B cell (primary cell): ENCODE measurements at regions not wholly inside any gene's neighbourhood (a gene's known extent, or its start where the extent isn't known, plus 50 kb on each side); places are given as distances from the start of the nearest gene placed in this dataset.

ENCODE experiments used
- ATAC-seq: fragments of 200-7000 bp; cut with Tn5 transposase; one replicate; pipeline ENCODE4 v1.10.0; 2021; ENCODE audit warnings: low read depth, mild to moderate bottlenecking, moderate number of reproducible peaks, moderate library complexity
- CTCF ChIA-PET: fragments of 350-600 bp; sonication (Branson Sonifier 250); formaldehyde crosslinking; loops from one replicate; lab custom pipeline; 2021; ENCODE audit warnings: antibody characterized with exemption, inconsistent platforms; lab: Charles Lee
- POLR2A ChIA-PET: fragments of 350-600 bp; sonication (Branson Sonifier 250); formaldehyde crosslinking; loops from one replicate; lab custom pipeline; 2021; ENCODE audit warnings: antibody characterized with exemption; lab: Charles Lee
- DNase-seq: peaks from one replicate; pipeline ENCODE4 v3.0.0; 2013
- H2AFZ ChIP-seq: 2 replicates; pipeline ENCODE4 v1.6.1; 2012; ENCODE audit warnings: mild to moderate bottlenecking, low read depth, low read length; ENCODE audit not compliant: insufficient read depth, poor library complexity, severe bottlenecking
- H3K27ac ChIP-seq, 2 donors: 1 replicate in 1 of 2; 2 replicates in 1 of 2; pipeline ENCODE4 v1.5.1; 2012 to 2013; ENCODE audit warnings: low read length in 2 of 2, mild to moderate bottlenecking in 2 of 2, moderate library complexity in 1 of 2
- H3K27me3 ChIP-seq, 4 experiments: fragments of 200-600 bp in 1 of 4; sonication (generic) in 1 of 4; replicated peaks in 1 of 4; 1 replicate in 2 of 4; 2 replicates in 2 of 4; pipeline versions ENCODE4 v1.6.1 to v1.7.0; 2013 to 2016; ENCODE audit warnings: low read length in 3 of 4, mild to moderate bottlenecking in 2 of 4, mixed read lengths in 1 of 4, moderate library complexity in 1 of 4; ENCODE audit not compliant: insufficient read depth in 4 of 4, control insufficient read depth in 3 of 4; ENCODE audit errors: control extremely low read depth in 1 of 4
- H3K36me3 ChIP-seq, 2 experiments: replicated peaks in 1 of 2; 1 replicate in 1 of 2; 2 replicates in 1 of 2; pipeline versions ENCODE4 v1.6.1 to v1.7.1; 2013; ENCODE audit warnings: low read length in 1 of 2; ENCODE audit not compliant: insufficient read depth in 2 of 2, control insufficient read depth in 1 of 2; ENCODE audit errors: control extremely low read depth in 1 of 2, extremely low read depth in 1 of 2
- H3K4me1 ChIP-seq, 2 donors: fragments of 200-600 bp in 1 of 2; sonication (generic) in 1 of 2; 1 replicate in 1 of 2; 2 replicates in 1 of 2; pipeline versions ENCODE4 v1.5.1 to v1.6.1; 2013 to 2017; ENCODE audit warnings: low read length in 2 of 2; ENCODE audit not compliant: control insufficient read depth in 2 of 2, insufficient read depth in 2 of 2
- H3K4me2 ChIP-seq: replicated peaks from 2 replicates; pipeline ENCODE3; 2012; ENCODE audit warnings: mild to moderate bottlenecking, low read depth, low read length; ENCODE audit not compliant: poor library complexity, severe bottlenecking
- H3K4me3 ChIP-seq, 5 experiments: fragments of 200-600 bp in 1 of 5; sonication (generic) in 1 of 5; 1 replicate in 3 of 5; 2 replicates in 2 of 5; pipeline versions ENCODE4 v1.5.1 to v1.7.0; 2011 to 2016; ENCODE audit warnings: low read length in 4 of 5, mild to moderate bottlenecking in 4 of 5, low read depth in 2 of 5, control low read depth in 1 of 5, moderate library complexity in 1 of 5; ENCODE audit not compliant: insufficient read depth in 1 of 5; ENCODE audit errors: control extremely low read depth in 1 of 5, extremely low read depth in 1 of 5
- H3K79me2 ChIP-seq: fragments of 200-600 bp; sonication (generic); one replicate; pipeline ENCODE4 v1.6.0; 2016; ENCODE audit warnings: low read length; ENCODE audit not compliant: control insufficient read depth, insufficient read depth
- H3K9ac ChIP-seq: fragments of 200-600 bp; sonication (generic); 2 replicates; pipeline ENCODE4 v1.6.1; 2017; ENCODE audit warnings: mild to moderate bottlenecking, low read length, moderate library complexity
- H3K9me3 ChIP-seq, 3 donors: one replicate each; pipeline versions ENCODE4 v1.6.1 to v1.7.1; 2013; ENCODE audit warnings: low read length in 2 of 3; ENCODE audit not compliant: control insufficient read depth in 2 of 3, insufficient read depth in 1 of 3; ENCODE audit errors: control extremely low read depth in 1 of 3
- H4K20me1 ChIP-seq: 2 replicates; pipeline ENCODE4 v1.6.0; 2012; ENCODE audit warnings: mild to moderate bottlenecking, low read length; ENCODE audit not compliant: insufficient read depth, control insufficient read depth, poor library complexity, severe bottlenecking
- H3K27ac Mint-ChIP-seq: one replicate; pipeline ENCODE4 v1.8.0; 2021; ENCODE audit warnings: mixed read lengths
- H3K27me3 Mint-ChIP-seq: one replicate; pipeline ENCODE4 v1.8.0; 2021; ENCODE audit warnings: mixed read lengths
- H3K4me1 Mint-ChIP-seq: one replicate; pipeline ENCODE4 v1.8.0; 2021; ENCODE audit warnings: mixed read lengths
- H3K4me3 Mint-ChIP-seq: one replicate; pipeline ENCODE4 v1.8.0; 2021; ENCODE audit warnings: mixed read lengths
- H3K9me3 Mint-ChIP-seq: one replicate; pipeline ENCODE4 v1.8.0; 2022; ENCODE audit warnings: mixed read lengths; ENCODE audit not compliant: insufficient read depth
- EZH2 ChIP-seq: IDR thresholded peaks from 2 replicates; pipeline ENCODE4 v1.6.1; 2012; ENCODE audit warnings: borderline replicate concordance, low read depth, mild to moderate bottlenecking, moderate library complexity, low read length; ENCODE audit not compliant: insufficient read depth, poor library complexity, severe bottlenecking
- WGBS: methylation state at CpG from one replicate; pipeline ENCODE4 v1.1.5; 2013; ENCODE audit warnings: missing lambda C conversion rate; ENCODE audit not compliant: insufficient coverage; 5-methylcytosine and 5-hydroxymethylcytosine counted together
- intact Hi-C: fragments of 100-400 bp; cut with micrococcal nuclease; formaldehyde crosslinking; loops from one replicate; pipeline ENCODE4 v1.10.0; 2022
- TF ChIP-seq, protein P1 (sequence below): fragments of 200-600 bp; IDR thresholded peaks from one replicate; pipeline ENCODE4 v1.8.0; 2022; ENCODE audit warnings: antibody characterized with exemption, mild to moderate bottlenecking

DNA sequence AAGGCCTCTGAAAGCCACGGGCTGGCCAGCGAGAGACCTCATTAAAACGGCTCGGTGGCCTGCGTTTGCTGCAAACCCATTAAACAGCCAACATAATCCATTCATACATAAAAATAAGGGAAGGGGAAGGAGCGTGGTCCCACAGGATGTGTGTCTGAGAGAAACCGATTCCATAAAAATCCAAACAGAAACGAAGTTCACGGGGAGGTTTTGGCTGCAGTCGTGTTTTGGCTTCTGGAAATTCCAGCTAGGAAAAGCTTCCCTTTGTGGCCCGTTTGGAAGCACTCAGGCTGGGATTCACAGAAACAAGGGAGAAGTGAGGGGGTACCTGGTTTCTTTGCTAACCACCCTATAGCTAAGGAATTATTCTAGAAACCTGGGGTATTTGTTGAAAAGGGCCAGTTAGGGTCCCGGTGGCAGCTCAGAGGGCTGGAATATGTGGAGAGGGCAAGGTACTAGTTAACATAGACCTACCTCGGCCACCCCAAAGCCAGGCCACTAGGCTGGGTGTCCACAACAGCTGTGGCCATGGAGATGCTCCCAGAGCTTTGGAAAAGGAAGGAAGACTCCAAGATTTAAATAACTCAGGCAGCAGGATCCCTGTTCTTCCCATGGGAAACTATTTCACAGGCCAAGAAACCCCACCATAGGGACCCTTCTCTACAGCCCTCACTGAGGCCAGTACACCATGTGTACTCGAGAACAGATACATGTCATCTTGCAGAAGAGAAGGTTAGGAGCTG, 166.8 kb downstream of the BCOR start:
- Mint-ChIP-seq H3K27ac (no peak overlapping the region), H3K9me3 (no peaks in the 10 kb centered on the region), H3K4me1 (peaks cover 8% of the 10 kb centered on the region), H3K4me3 (no peak overlapping the region), H3K27me3 (no peaks in the 10 kb centered on the region)
- no peak for ATAC-seq
- Histone ChIP-seq H3K27ac (no peak overlapping the region), H3K9me3 (no peaks in the 10 kb centered on the region), H3K36me3 (no peaks in the 10 kb centered on the region), H3K4me2 (no peak overlapping the region), H3K9ac (no peak overlapping the region), H3K27me3 (no peaks in the 10 kb centered on the region), H3K4me1 (peaks cover 5 to 9% of the 10 kb centered on the region in 2 donors), H3K79me2 (no peaks in the 10 kb centered on the region), H4K20me1 (no peaks in the 10 kb centered on the region), H2AFZ (no peak overlapping the region), H3K4me3 (no peak overlapping the region)
- CTCF ChIA-PET, result no interaction called here
- intact Hi-C loops, result no loop called here
- TF ChIP-seq EZH2, result no peak
- TF ChIP-seq, protein P1, sequence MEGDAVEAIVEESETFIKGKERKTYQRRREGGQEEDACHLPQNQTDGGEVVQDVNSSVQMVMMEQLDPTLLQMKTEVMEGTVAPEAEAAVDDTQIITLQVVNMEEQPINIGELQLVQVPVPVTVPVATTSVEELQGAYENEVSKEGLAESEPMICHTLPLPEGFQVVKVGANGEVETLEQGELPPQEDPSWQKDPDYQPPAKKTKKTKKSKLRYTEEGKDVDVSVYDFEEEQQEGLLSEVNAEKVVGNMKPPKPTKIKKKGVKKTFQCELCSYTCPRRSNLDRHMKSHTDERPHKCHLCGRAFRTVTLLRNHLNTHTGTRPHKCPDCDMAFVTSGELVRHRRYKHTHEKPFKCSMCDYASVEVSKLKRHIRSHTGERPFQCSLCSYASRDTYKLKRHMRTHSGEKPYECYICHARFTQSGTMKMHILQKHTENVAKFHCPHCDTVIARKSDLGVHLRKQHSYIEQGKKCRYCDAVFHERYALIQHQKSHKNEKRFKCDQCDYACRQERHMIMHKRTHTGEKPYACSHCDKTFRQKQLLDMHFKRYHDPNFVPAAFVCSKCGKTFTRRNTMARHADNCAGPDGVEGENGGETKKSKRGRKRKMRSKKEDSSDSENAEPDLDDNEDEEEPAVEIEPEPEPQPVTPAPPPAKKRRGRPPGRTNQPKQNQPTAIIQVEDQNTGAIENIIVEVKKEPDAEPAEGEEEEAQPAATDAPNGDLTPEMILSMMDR, result no peak
- WGBS, result 100% methylated on average over 1 of the region's 14 CpGs
- DNase-seq, result no peak
- POLR2A ChIA-PET, result no interaction called here

DNA sequence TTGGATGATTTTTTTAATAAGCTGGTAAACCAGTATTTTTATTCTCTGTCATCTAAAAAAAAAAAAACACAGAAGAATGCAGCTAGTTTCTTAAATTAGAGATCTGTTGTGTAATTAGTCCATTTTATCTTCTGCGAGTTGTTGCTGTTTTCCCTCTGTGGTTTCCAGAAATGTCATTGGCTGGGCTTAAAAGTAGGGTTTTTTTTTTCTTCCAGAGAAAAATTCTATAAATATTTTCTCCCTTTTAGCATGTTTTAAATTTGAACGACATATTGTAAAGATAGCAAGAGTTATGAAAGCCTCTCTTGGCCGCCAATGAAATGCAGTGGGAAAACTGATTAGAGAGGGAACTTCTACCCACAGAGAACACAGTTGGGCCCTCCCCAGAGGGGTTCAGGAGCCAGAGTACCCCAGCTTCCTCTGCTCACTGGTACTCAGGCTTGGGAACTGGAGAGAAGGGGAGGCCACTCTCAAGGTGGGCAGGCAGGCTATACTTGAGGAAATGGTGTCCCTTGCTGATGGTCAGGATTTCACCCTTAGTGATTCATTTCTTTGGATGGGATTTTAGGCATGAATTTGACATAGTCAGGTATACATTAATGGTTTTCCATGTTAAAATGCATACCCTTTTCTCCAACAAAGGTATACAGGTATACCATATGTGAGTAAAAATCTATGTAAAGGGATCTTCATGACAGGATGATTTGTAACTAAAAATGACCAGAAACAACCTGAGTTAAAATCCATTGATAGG, 166.1 kb downstream of the BCOR start:
- no peak overlapping the region for H3K4me2 ChIP-seq
- H2AFZ ChIP-seq, result no peak overlapping the region
- H3K27ac ChIP-seq, result no peak overlapping the region
- H3K27me3 Mint-ChIP-seq, result no peaks in the 10 kb centered on the region
- H3K4me1 ChIP-seq, result peaks cover 8 to 9% of the 10 kb centered on the region in 2 donors
- no peaks in the 10 kb centered on the region for H4K20me1 ChIP-seq
- ATAC-seq (no peak), DNase-seq (no peak)
- no peaks in the 10 kb centered on the region for H3K27me3 ChIP-seq
- intact Hi-C loops, result no loop called here
- CTCF ChIA-PET, result no interaction called here
- H3K4me3 ChIP-seq, result no peak overlapping the region
- WGBS, result no CpG with 5 or more reads among the region's 3 CpGs
- no peak overlapping the region for H3K9ac ChIP-seq
- H3K4me3 Mint-ChIP-seq, result no peak overlapping the region
- H3K9me3 Mint-ChIP-seq, result no peaks in the 10 kb centered on the region
- H3K27ac Mint-ChIP-seq, result no peak overlapping the region
- TF ChIP-seq, protein P1, result no peak
- TF ChIP-seq EZH2, result no peak
- no peaks in the 10 kb centered on the region for H3K36me3 ChIP-seq
- peaks cover 14% of the 10 kb centered on the region for H3K4me1 Mint-ChIP-seq
- no peaks in the 10 kb centered on the region for H3K9me3 ChIP-seq
- H3K79me2 ChIP-seq, result no peaks in the 10 kb centered on the region
- POLR2A ChIA-PET, result no interaction called here
